GM23338 (cell line): ENCODE measurements at regions not wholly inside any gene's neighbourhood (a gene's known extent, or its start where the extent isn't known, plus 50 kb on each side); places are given as distances from the start of the nearest gene placed in this dataset.

Experiments used
- ATAC-seq: fragments of 200-7000 bp; cut with Tn5 transposase; 3 replicates; pipeline ENCODE4 v1.9.1; 2020
- DNase-seq: peaks from one replicate; pipeline ENCODE4 v3.0.0-alpha.2; 2015; ENCODE audit warnings: low spot score
- H2AFZ ChIP-seq: fragments of 200-600 bp; sonication (generic); 2 replicates; pipeline ENCODE4 v1.8.0; 2016; ENCODE audit warnings: antibody characterized with exemption, mild to moderate bottlenecking, moderate library complexity
- H3F3A ChIP-seq: fragments of 200-600 bp; sonication (generic); replicated peaks from 2 replicates; pipeline ENCODE4 v1.8.0; 2017; ENCODE audit warnings: antibody characterized with exemption, mixed run types, low read depth
- H3K27ac ChIP-seq: fragments of 200-600 bp; sonication (generic); 2 replicates; pipeline ENCODE4 v1.6.1; 2016; ENCODE audit warnings: low read depth
- H3K27me3 ChIP-seq: fragments of 200-600 bp; sonication (generic); 2 replicates; pipeline ENCODE4 v1.8.0; 2016; ENCODE audit warnings: mild to moderate bottlenecking, mixed run types, moderate library complexity; ENCODE audit not compliant: insufficient read depth
- H3K36me3 ChIP-seq: fragments of 200-600 bp; sonication (generic); 2 replicates; pipeline ENCODE4 v1.8.0; 2016; ENCODE audit warnings: mild to moderate bottlenecking; ENCODE audit not compliant: insufficient read depth
- H3K4me1 ChIP-seq: fragments of 200-600 bp; sonication (generic); 2 replicates; pipeline ENCODE4 v1.8.0; 2016; ENCODE audit warnings: mild to moderate bottlenecking, moderate library complexity; ENCODE audit not compliant: insufficient read depth
- H3K4me2 ChIP-seq: fragments of 200-600 bp; sonication (generic); 2 replicates; pipeline ENCODE4 v1.7.1; 2017; ENCODE audit warnings: mixed run types
- H3K4me3 ChIP-seq: fragments of 200-600 bp; sonication (generic); 2 replicates; pipeline ENCODE4 v1.6.1; 2016; ENCODE audit warnings: mixed run types
- H3K79me2 ChIP-seq: fragments of 200-600 bp; sonication (generic); replicated peaks from 2 replicates; pipeline ENCODE4 v1.8.0; 2017; ENCODE audit warnings: mild to moderate bottlenecking; ENCODE audit not compliant: insufficient read depth
- H3K9me2 ChIP-seq: fragments of 200-600 bp; sonication (generic); 2 replicates; pipeline ENCODE4 v1.8.0; 2017; ENCODE audit not compliant: insufficient read depth
- H4K20me1 ChIP-seq: fragments of 200-600 bp; sonication (generic); replicated peaks from 2 replicates; pipeline ENCODE4 v1.8.0; 2017; ENCODE audit warnings: mild to moderate bottlenecking; ENCODE audit not compliant: insufficient read depth
- H3K27ac Mint-ChIP-seq: 2 replicates; pipeline ENCODE4 v1.8.0; 2020; ENCODE audit warnings: inconsistent platforms, mild to moderate bottlenecking, moderate library complexity, mixed read lengths
- H3K27me3 Mint-ChIP-seq: 3 replicates; pipeline ENCODE4 v1.8.0; 2022; ENCODE audit warnings: low read depth, mild to moderate bottlenecking, moderate library complexity, mixed read lengths, inconsistent platforms; ENCODE audit not compliant: insufficient read depth, poor library complexity
- H3K36me3 Mint-ChIP-seq: 3 replicates; pipeline ENCODE4 v1.8.0; 2021; ENCODE audit warnings: low read depth, mild to moderate bottlenecking, inconsistent platforms, moderate library complexity, mixed read lengths
- H3K4me1 Mint-ChIP-seq: 3 replicates; pipeline ENCODE4 v1.8.0; 2020; ENCODE audit warnings: mild to moderate bottlenecking, inconsistent platforms, mixed read lengths
- H3K4me3 Mint-ChIP-seq: 3 replicates; pipeline ENCODE4 v1.8.0; 2021; ENCODE audit warnings: moderate library complexity, mild to moderate bottlenecking, inconsistent platforms, mixed read lengths
- H3K9me3 Mint-ChIP-seq: 3 replicates; pipeline ENCODE4 v1.8.0; 2020; ENCODE audit warnings: moderate library complexity, mild to moderate bottlenecking, inconsistent platforms, mixed read lengths
- CREB1 ChIP-seq: fragments of 250-450 bp; sonication (Bioruptor Pico); IDR thresholded peaks from 2 replicates; pipeline ENCODE4 v1.5.0; 2020; ENCODE audit warnings: low read depth, mild to moderate bottlenecking, moderate library complexity
- EZH2 ChIP-seq: fragments of 200-600 bp; sonication (generic); IDR thresholded peaks from one replicate; pipeline ENCODE4 v1.8.0; 2017; ENCODE audit warnings: antibody characterized with exemption, mild to moderate bottlenecking, low read depth; ENCODE audit not compliant: unreplicated experiment
- EZH2phosphoT487 ChIP-seq: fragments of 200-600 bp; sonication (generic); IDR thresholded peaks from one replicate; pipeline ENCODE4 v1.8.1; 2018; ENCODE audit warnings: antibody characterized with exemption; ENCODE audit not compliant: unreplicated experiment
- NANOG ChIP-seq: IDR thresholded peaks from 2 replicates; pipeline ENCODE4 v1.6.1; 2016; ENCODE audit warnings: antibody characterized with exemption, borderline replicate concordance
- POLR2AphosphoS5 ChIP-seq: IDR thresholded peaks from 2 replicates; pipeline ENCODE4 v1.6.1; 2016; ENCODE audit warnings: antibody characterized with exemption, low read depth
- STAT1 ChIP-seq: IDR thresholded peaks from one replicate; pipeline ENCODE4 v1.6.1; 2016; ENCODE audit warnings: antibody characterized with exemption; ENCODE audit not compliant: unreplicated experiment
- ZNF331 ChIP-seq: fragments of 250-450 bp; sonication (Bioruptor Pico); IDR thresholded peaks from 2 replicates; pipeline ENCODE4 v1.5.0; 2020; ENCODE audit warnings: low read depth, mild to moderate bottlenecking, moderate library complexity
- TF ChIP-seq, protein P1 (sequence below), 2 experiments: fragments of 200-600 bp in 1 of 2; sonication (generic) in 1 of 2; conservative IDR thresholded peaks; 2 replicates each; pipeline versions ENCODE4 v1.5.1 to v1.6.1; 2016 to 2017; ENCODE audit warnings: antibody characterized with exemption in 2 of 2, low read depth in 2 of 2, mild to moderate bottlenecking in 2 of 2, moderate library complexity in 1 of 2
- TF ChIP-seq, protein P2 (sequence below): IDR thresholded peaks from one replicate; pipeline ENCODE4 v1.6.1; 2018; ENCODE audit warnings: antibody characterized with exemption; ENCODE audit not compliant: unreplicated experiment
- TF ChIP-seq, protein P3 (sequence below): fragments of 250-450 bp; sonication (Bioruptor Pico); IDR thresholded peaks from 2 replicates; pipeline ENCODE4 v1.5.0; 2020; ENCODE audit warnings: mild to moderate bottlenecking, moderate library complexity

DNA sequence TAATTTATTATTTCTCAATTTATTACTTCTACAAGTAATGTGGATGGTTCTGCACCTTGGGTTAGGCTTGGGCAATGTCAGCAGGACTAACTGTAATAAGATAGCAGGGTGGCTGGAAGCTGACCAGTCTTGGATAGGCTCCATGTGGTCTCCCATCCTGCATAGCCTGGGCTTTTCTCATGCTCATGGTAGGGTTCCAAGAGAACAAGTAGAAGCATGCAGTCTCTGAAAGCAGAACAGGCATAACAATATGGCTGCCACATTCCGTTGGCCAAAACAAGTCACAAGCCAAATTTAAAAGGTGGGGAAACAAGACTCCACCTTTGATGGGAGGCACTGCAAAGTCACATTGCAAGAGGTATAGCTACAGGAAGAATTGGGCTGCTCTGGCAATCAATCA, 98.6 kb upstream of the MDFIC start (continued):
- TF ChIP-seq, protein P1, sequence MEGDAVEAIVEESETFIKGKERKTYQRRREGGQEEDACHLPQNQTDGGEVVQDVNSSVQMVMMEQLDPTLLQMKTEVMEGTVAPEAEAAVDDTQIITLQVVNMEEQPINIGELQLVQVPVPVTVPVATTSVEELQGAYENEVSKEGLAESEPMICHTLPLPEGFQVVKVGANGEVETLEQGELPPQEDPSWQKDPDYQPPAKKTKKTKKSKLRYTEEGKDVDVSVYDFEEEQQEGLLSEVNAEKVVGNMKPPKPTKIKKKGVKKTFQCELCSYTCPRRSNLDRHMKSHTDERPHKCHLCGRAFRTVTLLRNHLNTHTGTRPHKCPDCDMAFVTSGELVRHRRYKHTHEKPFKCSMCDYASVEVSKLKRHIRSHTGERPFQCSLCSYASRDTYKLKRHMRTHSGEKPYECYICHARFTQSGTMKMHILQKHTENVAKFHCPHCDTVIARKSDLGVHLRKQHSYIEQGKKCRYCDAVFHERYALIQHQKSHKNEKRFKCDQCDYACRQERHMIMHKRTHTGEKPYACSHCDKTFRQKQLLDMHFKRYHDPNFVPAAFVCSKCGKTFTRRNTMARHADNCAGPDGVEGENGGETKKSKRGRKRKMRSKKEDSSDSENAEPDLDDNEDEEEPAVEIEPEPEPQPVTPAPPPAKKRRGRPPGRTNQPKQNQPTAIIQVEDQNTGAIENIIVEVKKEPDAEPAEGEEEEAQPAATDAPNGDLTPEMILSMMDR (conservative IDR thresholded peaks at IDR 0.05; ENCODE audit: low read depth in 2 of 2), result no peak
- 0 out of 2 replicates have a peak, but pooled peaks have one; percentile 19 for TF ChIP-seq ZNF331
- TF ChIP-seq EZH2, result no peak
- no peak for TF ChIP-seq STAT1
- no peak for TF ChIP-seq EZH2phosphoT487

DNA sequence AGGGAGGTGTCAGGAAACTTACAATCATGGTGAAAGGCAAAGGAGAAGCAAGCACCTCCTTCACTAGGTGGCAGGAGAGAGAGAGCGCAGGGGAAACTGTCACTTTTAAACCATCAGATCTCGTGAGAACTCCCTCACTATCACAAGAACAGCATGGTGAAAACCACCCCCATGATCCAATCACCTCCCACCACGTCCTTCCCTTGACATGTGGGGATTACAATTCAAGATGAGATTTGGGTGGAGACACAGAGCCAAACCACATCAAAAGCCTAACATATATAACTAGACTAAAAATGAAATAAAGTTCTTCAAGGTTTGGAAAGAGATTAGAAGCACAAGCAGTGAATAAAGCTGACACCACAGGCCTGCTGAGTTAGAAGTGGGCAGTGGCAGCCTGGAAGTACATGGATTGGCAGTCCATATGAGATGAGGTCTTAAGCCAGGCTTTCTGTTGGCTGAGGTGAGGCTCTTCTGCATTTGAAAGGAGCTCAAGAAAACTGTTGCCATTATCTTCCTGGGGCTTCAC, 96.4 kb upstream of the MDFIC start:
- H3K27ac Mint-ChIP-seq, result peak overlapping the region; percentile 91
- peaks cover 24% of the 10 kb centered on the region; the same call in 2 of the 3 replicates for H3K36me3 Mint-ChIP-seq
- Histone ChIP-seq H4K20me1 (no peaks in the 10 kb centered on the region), H3F3A (no peaks in the 10 kb centered on the region), H3K9me2 (no peaks in the 10 kb centered on the region), H3K4me1 (peaks cover 34% of the 10 kb centered on the region), H3K36me3 (no peaks in the 10 kb centered on the region), H2AFZ (no peak overlapping the region), H3K27ac (peak overlapping the region; percentile 4; the same call in 1 of the 2 replicates), H3K4me3 (no peak overlapping the region), H3K4me2 (no peak overlapping the region), H3K27me3 (no peaks in the 10 kb centered on the region), H3K79me2 (no peaks in the 10 kb centered on the region)
- H3K27me3 Mint-ChIP-seq, result peaks cover 3% of the 10 kb centered on the region
- H3K4me1 Mint-ChIP-seq, result peaks cover 48% of the 10 kb centered on the region
- ATAC-seq (peak; percentile 88), DNase-seq (peak; percentile 79)
- peaks cover 16% of the 10 kb centered on the region; the same call in 2 of the 3 replicates for H3K9me3 Mint-ChIP-seq
- no peak overlapping the region for H3K4me3 Mint-ChIP-seq
- TF ChIP-seq, protein P1 (conservative IDR thresholded peaks at IDR 0.05; ENCODE audit: low read depth in 2 of 2), result peak; percentile 52 to 65
- TF ChIP-seq CREB1 (CRISPR knock-in tag), result no peak
- no peak for TF ChIP-seq EZH2
- TF ChIP-seq POLR2AphosphoS5, result no peak
- no peak for TF ChIP-seq ZNF331
- TF ChIP-seq NANOG, result no peak
- TF ChIP-seq, protein P2, sequence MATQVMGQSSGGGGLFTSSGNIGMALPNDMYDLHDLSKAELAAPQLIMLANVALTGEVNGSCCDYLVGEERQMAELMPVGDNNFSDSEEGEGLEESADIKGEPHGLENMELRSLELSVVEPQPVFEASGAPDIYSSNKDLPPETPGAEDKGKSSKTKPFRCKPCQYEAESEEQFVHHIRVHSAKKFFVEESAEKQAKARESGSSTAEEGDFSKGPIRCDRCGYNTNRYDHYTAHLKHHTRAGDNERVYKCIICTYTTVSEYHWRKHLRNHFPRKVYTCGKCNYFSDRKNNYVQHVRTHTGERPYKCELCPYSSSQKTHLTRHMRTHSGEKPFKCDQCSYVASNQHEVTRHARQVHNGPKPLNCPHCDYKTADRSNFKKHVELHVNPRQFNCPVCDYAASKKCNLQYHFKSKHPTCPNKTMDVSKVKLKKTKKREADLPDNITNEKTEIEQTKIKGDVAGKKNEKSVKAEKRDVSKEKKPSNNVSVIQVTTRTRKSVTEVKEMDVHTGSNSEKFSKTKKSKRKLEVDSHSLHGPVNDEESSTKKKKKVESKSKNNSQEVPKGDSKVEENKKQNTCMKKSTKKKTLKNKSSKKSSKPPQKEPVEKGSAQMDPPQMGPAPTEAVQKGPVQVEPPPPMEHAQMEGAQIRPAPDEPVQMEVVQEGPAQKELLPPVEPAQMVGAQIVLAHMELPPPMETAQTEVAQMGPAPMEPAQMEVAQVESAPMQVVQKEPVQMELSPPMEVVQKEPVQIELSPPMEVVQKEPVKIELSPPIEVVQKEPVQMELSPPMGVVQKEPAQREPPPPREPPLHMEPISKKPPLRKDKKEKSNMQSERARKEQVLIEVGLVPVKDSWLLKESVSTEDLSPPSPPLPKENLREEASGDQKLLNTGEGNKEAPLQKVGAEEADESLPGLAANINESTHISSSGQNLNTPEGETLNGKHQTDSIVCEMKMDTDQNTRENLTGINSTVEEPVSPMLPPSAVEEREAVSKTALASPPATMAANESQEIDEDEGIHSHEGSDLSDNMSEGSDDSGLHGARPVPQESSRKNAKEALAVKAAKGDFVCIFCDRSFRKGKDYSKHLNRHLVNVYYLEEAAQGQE, result no peak
- no peak for TF ChIP-seq STAT1
- TF ChIP-seq, protein P3, sequence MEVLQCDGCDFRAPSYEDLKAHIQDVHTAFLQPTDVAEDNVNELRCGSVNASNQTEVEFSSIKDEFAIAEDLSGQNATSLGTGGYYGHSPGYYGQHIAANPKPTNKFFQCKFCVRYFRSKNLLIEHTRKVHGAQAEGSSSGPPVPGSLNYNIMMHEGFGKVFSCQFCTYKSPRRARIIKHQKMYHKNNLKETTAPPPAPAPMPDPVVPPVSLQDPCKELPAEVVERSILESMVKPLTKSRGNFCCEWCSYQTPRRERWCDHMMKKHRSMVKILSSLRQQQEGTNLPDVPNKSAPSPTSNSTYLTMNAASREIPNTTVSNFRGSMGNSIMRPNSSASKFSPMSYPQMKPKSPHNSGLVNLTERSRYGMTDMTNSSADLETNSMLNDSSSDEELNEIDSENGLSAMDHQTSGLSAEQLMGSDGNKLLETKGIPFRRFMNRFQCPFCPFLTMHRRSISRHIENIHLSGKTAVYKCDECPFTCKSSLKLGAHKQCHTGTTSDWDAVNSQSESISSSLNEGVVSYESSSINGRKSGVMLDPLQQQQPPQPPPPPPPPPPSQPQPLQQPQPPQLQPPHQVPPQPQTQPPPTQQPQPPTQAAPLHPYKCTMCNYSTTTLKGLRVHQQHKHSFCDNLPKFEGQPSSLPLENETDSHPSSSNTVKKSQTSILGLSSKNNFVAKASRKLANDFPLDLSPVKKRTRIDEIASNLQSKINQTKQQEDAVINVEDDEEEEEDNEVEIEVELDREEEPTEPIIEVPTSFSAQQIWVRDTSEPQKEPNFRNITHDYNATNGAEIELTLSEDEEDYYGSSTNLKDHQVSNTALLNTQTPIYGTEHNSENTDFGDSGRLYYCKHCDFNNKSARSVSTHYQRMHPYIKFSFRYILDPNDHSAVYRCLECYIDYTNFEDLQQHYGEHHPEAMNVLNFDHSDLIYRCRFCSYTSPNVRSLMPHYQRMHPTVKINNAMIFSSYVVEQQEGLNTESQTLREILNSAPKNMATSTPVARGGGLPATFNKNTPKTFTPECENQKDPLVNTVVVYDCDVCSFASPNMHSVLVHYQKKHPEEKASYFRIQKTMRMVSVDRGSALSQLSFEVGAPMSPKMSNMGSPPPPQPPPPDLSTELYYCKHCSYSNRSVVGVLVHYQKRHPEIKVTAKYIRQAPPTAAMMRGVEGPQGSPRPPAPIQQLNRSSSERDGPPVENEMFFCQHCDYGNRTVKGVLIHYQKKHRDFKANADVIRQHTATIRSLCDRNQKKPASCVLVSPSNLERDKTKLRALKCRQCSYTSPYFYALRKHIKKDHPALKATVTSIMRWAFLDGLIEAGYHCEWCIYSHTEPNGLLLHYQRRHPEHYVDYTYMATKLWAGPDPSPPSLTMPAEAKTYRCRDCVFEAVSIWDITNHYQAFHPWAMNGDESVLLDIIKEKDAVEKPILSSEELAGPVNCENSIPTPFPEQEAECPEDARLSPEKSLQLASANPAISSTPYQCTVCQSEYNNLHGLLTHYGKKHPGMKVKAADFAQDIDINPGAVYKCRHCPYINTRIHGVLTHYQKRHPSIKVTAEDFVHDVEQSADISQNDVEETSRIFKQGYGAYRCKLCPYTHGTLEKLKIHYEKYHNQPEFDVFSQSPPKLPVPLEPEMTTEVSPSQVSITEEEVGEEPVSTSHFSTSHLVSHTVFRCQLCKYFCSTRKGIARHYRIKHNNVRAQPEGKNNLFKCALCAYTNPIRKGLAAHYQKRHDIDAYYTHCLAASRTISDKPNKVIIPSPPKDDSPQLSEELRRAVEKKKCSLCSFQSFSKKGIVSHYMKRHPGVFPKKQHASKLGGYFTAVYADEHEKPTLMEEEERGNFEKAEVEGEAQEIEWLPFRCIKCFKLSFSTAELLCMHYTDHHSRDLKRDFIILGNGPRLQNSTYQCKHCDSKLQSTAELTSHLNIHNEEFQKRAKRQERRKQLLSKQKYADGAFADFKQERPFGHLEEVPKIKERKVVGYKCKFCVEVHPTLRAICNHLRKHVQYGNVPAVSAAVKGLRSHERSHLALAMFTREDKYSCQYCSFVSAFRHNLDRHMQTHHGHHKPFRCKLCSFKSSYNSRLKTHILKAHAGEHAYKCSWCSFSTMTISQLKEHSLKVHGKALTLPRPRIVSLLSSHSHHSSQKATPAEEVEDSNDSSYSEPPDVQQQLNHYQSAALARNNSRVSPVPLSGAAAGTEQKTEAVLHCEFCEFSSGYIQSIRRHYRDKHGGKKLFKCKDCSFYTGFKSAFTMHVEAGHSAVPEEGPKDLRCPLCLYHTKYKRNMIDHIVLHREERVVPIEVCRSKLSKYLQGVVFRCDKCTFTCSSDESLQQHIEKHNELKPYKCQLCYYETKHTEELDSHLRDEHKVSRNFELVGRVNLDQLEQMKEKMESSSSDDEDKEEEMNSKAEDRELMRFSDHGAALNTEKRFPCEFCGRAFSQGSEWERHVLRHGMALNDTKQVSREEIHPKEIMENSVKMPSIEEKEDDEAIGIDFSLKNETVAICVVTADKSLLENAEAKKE, result peak; percentile 8; the same call in 1 of the 2 replicates
